ENCODE measurements at regions not wholly inside any gene's neighbourhood (a gene's known extent, or its start where the extent isn't known, plus 50 kb on each side); places are given as distances from the start of the nearest gene placed in this dataset.
"Not testable (repeated sequence)": the region's sequence is repeated elsewhere in the genome, so short reads cannot be mapped to it uniquely, and the experiment has no call there.

DNA sequence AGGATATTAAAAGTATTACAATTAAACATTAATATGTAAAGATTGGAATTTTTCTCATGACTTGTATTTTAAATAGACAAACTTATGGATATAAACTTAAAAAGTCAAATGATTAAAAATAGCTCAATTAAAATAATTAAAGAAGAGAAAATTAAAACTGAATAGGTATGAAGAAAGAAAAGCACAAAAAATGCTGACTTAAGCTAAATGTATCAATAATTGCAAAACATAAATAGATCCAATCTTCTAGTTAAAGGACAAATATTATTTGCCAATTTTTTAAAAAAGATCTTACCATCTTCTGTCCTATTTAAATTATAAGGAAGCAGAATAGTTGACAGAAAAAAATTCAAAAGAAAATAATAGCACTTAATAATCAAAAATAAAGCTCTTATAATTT is 646.3 kb upstream of the ANKRD30A start:
- no peak for DNase-seq

DNA sequence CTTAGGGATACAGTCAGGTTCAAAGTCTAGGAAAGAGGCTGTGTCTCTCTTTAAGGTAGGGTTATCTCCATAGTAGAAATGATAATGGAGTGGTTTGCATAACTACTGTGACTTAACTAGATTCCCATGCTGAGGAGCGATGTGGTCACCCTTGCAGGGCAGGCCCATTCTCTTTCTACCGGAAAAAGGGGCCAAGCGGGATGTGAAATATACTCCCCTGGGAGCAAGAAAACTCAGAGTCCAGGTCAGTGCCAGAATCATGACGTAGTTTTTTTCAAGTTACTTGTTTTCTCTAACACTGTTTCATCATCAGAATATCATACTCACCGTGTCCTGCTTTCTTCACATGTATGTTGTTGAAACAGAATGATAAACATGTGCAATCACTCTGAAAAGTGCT is 649.0 kb upstream of the ANKRD30A start:
- DNase-seq: no peak

DNA sequence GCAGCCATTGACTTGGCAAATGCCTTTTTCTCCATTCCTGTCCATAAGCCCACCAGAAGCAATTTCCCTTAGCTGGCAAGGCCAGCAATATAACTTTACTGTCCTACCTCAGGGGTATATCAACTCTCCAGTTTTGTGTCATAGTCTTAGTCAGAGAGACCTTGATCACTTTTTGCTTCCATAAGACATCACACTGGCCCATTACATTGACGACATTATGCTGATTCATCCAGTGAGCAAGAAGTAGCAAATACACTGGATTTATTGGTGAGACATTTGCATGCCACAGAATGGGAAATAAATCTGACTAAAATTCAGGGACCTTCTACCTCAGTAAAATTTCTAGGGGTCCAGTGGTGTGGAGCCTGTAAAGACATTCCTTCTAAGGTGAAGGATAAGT is 649.7 kb upstream of the ANKRD30A start:
- DNase-seq: no peak

DNA sequence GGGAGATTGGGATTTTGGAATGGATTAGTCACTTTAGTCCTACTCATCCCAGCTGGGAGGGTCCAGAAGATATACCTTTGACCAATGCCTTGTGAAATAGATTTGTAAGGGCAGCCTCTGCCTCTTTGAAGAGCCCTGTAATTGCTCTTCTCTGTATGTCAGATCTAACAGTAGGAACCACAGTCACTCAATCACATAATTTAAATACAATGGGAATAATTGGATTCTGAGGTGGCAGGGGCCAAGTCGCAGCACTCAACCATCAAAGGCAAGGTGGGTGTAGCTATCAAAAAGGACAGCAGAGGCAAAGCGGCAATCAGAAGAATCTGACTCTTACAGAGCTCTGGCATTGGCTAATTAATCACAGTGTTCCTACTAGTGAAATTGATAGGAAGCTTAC is 650.9 kb upstream of the ANKRD30A start:
- DNase-seq: no peak

DNA sequence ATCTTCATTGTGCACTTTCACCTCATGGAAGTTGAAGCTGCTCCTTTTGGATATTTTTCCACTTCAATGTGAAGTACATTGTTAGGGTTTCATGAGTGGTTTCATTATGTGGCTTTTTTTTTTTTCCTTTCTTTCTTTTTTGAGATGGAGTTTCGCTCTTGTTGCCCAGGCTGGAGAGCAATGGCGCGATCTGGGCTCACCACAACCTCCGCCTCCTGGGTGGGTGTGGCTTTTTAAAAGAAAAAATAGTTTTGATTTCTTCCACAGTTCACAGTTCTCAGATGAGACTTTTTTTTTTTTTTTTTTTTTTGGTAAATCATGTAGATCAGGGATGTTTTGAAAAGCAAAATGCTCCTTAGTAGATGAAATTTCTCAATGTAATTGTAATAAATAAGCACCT is 652.3 kb upstream of the ANKRD30A start:
- no peak for DNase-seq

DNA sequence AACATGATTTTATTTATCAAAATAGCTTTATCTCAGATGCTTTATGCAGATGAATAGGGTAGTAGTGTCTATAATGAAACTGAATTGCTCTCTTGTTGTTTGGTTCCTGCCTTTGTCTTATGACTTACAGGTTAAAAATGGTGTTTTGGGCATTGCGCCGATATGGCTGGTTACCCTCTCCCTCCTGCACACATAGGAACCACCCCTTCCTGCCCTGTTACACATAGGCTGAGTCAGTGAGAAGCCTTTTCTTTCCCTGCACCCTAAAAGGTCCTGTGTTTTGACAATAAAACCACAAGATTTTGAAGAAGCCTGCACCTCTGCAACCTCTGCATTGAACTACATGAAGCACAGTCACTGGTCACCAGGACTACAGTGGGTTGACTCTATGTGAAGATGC is 655.8 kb upstream of the ANKRD30A start:
- DNase-seq: no peak

DNA sequence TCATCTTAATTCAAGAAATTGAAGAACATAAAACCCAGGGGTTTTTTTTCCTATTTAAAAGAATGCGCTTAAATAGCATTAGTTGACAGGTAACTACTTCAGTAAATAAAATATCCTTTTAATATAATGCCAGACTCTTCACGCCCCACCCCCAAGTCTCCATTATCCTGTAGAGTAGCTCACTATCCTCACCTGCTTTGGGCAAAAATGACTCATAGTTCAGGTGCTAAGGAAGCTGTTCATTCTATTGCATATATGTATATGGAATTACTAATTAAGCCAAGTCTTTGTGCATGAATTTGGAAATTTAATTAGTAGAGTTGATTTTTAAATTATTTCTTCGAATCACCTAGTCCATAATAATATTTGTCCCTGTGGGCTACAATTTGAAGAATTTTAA is 656.8 kb upstream of the ANKRD30A start:
- no peak for DNase-seq

DNA sequence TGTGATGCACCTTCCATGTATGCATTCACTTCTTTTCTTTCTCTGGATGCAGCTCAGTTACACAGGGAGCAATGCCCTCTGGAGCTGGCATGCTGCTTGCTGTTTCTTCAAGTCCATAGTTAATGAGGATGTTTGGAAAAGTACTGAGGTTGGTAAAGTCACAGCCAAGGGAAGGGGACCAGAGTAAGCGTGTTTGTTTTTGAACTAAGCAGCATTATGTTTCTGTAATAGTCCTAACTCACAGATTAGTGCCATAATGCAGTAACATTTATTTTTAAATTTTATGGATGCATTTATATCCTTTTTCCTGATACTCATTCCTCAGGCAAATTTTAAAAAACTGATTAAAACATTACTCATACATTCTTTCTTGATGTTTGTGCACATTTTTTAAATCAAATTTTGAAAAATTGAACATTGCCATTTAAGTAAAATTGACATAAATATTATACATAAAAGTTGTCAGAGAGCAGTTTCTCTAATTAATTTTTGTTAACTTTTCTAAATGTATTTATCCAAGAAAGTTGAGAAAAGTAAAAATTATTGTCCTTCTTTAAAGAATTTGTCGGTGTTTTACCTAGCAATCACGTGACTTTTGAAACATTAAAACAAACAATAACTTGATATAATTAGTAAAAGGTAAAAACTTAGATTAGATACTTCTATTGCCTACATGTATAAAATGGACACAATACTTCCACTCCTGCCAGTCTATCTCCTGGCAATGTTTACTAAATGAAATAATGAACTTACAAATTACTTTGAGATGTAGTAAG is 659.6 kb upstream of the ANKRD30A start:
- no peak for DNase-seq

DNA sequence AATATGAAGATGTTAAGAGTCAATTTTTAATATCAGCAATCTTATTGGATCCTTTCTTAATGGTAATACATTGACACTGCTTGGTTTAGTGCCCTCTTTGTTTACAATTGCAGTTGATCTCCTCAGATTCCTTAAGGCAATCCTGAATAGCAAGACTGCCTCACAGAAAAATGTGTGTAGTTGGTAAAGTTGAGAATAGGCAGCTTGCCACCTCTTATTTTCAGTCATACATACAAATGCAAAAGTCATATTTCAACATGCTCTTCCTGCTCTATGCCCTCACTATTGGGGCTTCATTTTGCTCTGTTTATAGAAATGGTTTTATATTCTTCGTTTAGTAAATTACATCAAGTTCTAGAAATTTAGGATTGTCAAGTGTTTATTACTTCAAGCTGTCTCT is 661.1 kb upstream of the ANKRD30A start:
- DNase-seq: no peak

DNA sequence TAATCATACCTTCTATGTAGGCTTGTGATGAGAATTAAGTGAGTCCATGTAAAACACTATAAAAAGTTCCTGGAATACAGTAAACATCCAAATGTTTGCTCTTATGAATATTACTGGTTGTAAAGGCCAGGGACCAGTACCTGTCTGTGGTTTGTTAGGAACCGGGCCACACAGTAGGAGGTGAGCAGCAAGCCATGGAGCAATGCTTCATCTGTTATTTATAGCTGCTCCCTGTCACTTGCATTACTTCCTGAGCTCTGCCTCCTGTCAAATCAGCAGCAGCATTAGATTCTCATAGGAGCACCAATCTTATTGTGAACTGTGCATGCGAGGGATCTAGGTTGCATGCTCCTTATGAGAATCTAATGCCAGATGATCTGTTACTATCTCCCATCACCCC is 662.0 kb upstream of the ANKRD30A start:
- DNase-seq: no peak

DNA sequence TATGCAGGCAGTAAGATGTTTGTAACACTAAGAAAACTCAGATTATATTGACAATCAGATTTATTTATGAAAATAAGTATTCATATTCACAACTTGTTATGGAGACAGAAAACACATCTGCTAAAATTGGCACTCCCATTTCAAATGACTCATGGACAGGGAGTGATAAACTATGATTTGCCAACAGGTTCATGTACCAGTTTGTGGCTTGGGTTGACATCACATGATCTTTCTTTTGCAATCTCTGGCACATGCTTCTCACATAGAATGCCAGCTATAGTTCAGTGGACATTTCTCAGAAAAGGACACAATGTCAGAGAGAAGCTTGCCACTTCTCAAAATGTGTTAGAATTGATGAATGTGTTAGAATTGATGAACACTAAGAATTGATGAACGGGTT is 663.2 kb upstream of the ANKRD30A start:
- DNase-seq: no peak

DNA sequence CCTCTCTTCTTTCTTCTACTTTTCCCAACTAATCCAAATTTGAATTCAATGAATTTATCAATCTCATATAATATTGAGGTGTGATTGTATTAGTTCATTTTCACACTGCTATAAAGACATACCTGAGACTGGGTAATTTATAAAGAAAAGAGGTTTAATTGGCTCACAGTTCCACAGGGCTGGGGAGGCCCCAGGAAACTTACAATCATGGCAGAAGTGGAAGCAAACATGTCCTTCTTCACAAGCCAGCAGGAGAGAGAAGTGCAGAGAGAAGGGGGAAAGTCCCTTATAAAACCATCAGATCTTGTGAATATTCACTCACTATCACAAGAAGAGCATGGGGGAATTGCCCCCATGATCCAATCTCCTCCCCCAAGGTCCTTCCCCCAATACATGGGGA is 667.0 kb upstream of the ANKRD30A start:
- DNase-seq: not testable (repeated sequence)

DNA sequence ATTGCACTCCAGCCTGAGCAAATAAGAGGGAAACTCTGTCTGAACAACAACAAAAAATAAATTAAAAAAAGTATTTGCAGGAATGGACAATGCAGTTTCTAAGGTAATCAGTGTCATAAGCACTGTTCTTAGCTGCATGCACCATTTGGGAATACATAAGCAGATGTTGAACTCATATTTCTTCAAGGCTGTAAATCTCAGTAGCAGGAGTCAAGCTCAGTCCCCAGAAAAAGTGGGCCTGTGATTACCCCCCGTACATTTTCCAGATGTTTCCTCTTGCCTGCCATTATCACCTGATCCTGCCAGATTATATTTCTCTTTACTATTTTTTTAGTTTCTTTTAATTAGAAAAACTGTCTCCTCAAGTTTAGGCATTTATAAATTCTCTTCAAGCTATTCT is 667.6 kb upstream of the ANKRD30A start:
- DNase-seq: no peak

DNA sequence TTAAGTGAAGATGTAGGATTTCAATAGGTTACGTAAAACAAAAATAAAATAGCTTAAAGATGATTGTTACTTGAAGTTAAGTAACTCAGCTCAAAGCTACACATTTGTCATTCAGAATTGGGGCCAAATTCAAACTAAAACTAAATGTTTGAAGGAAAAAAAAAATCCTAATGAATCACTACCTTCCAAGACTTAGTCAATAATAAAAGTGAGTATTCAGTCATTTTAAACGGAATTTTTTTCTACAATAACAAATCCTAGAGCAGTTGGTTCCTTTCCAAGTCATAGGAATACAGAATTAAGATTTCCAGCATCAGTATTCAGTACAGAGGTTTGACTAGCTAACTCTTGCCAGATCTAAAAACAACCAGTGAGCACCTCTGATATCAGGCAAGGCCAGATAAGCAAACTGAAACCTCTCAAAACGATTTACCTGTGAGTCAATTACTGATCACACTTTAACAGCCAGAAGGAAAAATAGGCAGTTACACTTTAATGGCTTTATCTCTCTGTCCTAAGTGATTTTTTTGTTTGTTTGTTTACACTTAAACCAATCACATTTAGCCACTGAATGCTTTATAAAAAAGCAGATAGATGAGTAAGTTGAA is 669.8 kb upstream of the ANKRD30A start:
- no peak for DNase-seq

DNA sequence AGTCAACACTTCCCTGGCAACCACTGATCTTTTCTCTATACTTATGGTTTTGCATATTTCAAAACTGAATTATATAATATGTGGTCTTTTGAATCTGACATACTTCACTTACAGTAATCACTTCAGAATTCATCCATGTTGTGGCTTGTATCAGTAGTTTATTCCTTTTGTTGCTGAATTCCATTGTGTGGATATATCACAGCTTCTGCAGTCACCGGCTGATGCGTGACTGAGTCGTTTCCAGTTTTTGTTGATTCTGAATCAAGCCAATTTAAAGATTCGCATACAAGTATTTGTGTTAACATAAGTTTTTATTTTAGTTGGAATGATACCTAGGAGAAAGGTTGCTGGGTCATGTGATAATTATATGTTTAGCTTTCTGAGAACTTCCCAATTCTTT is 672.5 kb upstream of the ANKRD30A start:
- DNase-seq: no peak

DNA sequence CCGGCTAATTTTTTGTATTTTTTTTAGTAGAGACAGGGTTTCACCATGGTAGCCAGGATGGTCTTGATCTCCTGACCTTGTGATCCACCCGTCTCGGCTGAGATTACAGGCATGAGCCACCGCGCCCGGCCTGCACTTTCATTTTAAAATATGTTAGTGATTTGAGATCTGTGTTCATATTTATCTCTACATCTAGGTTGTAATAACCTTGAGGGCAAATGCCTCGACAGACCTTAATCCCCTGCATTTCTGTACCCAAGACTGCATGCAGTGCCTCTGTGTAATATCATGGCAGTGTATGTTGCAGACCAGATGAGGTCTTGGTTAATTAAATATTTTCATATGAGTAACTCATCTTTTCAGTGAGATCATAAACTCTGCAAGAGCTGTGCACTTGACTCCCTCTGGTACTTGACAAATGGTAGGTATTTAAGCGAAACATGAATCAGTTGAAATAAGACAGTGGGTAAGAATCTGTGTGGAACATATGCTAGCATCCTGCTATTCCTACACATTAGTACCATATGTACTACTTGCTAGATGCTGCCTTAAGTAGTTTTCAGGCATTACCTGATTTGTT is 673.9 kb upstream of the ANKRD30A start:
- DNase-seq: no peak

DNA sequence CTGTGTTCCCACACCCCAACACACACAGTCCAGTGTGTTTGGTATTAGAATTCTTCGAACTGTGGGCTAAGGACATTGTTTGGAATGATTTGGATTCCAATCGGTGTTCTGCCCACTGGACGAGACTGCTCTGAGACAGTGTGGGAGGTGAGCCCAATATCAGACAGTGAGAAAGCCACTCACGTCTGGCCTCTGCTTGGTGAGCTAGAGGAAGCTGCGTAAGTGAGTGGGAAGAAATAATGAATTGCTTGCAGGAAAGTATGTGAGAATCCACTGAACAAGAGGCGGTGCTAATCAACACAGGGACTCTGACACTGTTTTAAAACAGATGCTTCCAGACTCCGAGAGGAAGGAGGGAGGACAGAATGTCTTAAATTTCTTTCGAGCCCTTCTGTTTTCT is 675.0 kb upstream of the ANKRD30A start:
- no peak for DNase-seq

DNA sequence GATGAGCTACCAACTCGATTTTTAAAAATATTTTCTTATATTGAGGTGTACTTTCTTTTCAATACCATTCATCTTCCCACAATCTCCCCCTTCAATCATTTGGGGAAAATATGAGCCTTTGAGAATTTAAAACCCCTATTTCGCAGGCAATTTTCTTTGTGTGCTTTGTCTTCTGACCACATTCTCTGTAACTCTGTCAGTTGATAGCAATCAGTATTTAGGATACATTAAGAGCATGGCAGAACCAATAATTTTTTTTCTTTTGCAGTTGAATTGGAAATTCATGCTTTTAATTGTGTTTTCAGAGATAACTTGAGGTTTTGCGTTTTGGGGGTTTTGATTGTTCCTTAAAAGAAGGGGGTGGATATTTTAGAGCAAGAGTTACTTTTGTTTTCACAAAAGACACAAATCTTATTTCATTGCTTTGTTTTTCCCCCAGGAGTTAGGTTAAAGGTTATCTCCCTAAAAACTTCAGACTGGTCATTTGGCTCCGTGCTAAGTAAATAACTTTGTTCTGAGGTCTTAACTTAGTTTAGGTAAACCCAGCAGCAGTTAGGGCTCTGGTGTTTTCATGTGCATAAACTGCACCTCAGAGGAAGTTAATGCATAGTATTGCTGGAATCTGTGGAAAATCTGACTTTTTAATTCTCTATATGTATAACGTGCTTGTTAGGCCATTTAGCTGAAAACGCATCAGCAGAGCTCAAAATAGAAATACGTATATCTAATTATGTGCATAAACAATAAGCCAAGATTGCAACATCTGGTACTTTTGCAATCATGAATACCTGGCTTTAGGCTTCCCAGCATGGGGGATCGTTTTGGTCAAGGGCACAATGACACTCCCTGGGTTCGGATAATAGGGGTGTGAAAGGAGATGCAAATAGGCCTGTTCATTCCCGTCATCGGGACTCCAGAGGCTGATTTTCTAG is 676.4 kb upstream of the ANKRD30A start:
- no peak for DNase-seq

DNA sequence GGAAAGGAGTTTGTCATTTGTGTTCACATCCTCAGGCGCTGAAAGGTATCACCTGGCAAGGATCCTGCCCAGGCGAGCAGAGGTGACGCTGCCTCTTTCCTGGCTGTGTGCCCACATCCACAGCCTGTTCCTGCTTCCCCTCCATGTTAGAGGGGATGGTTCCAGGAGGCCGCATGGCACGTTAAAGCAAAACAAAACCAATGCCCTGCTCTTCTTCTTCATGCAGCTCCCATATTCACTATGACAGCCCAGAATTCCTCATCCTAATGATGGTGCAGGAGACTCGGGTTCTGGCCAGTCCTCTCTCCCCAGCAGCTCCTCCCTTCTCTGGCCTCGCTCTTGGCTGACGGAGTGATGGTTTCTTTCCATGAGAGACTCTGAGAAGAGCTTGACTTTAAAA is 678.5 kb upstream of the ANKRD30A start:
- no peak for DNase-seq

DNA sequence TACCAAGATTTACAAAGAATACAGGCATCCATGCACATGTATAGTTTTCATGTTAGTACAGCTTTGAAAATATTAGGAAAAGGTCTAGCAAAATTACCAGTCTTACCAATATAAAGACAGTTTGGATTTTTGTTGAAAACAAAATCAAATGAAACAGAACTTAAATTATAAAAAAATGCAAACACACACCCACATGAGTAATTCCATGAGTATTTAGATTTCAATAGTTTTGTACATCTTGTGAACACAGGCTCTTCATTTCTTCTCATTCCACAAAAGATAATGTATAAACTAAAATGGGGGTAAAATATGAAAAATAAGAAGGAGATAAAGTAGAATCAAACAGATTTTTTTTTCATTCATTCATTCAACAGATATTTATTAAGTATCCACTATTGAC is 682.2 kb upstream of the ANKRD30A start:
- DNase-seq: no peak

DNA sequence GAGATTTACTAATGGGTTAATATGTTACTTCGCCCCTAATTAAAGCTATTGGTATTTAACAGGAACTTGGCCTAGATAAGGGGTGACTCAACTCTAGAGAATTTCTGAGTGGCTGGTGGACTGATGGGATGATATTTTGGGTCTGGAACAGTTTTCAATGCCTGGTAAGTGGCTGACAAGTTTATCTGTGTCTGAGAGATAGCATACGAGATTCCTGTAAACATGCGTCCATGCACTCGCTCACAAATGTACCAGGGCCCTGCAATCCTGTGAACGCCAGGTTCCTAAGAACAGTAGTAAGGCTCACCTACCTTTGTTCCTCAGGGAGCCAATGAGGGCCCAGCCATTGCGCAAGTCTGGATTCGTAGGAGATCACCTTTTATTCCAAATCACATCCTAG is 683.8 kb upstream of the ANKRD30A start:
- no peak for DNase-seq

DNA sequence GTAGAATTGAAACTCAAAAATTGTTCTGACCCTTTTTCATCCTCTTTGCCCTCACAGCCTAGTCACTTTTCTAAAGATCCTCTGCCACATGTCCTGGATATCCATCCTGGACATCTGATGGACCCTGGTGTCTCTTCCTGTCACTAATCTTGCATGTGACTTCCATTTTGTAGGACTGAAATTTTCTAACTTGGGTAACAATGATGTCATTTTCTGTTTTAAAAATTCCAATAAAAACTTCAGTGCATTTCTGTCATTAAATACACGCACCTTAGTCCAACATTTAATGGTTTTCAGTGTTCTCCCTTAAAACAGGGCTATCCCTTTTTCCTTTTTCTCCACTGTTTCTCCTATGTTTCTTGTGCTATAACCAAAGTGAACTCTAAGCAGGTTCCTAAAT is 684.9 kb upstream of the ANKRD30A start:
- no peak for DNase-seq

DNA sequence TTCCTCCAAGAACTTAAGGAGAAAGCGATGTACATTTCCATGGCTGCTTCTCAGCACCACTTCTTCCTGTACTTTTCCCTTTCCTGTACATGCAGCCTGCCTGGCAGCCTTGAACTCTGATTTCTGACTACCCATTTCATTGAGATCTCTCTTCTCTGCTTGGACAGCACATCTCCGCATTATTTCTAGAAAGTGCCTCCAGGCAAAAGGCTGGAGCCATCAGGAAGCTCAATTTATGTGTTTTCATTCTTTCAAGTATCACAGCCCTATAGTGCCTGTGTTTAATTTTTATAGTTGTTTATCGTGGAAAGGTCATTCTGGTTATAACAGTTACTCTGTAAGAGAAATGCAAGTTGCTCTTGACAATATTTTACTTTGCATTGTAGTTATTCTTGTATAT is 688.0 kb upstream of the ANKRD30A start:
- no peak for DNase-seq

DNA sequence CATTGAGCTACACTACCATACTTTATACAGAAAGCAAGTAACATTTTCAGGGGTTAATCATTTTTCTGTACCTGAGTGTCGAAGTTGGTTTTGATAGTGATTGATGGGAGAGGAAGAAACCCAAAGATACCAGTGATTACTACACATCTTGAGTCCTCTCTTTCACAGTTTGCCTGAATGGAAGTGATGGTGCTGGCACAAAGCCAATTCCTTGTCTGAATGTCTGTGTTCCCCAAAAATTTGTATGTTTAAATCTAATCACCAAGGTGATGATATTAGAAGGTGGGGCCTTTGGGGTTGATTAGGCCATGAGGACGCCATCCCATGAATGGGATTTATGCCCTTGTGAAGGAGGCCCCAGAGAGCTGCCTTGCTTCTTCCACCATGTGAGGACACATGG is 696.9 kb upstream of the ANKRD30A start:
- no peak for DNase-seq
